A673 (cell line): ENCODE measurements at regions not wholly inside any gene's neighbourhood (a gene's known extent, or its start where the extent isn't known, plus 50 kb on each side); places are given as distances from the start of the nearest gene placed in this dataset.

Source experiments
- BruUV-seq: library from RNA; stranded (reverse); fragments of 400-500 nt; replicated peaks from 2 replicates; lab custom pipeline; 2021; lab: Mats Ljungman, UMichigan
- CTCF ChIA-PET: fragments of 300-600 bp; sonication (Branson Sonifier 250); formaldehyde crosslinking; loops from one replicate; lab custom pipeline; 2022; ENCODE audit warnings: antibody characterized with exemption; lab: Charles Lee
- POLR2A ChIA-PET: fragments of 300-600 bp; sonication (Branson Sonifier 250); formaldehyde crosslinking; loops from one replicate; lab custom pipeline; 2022; ENCODE audit warnings: antibody characterized with exemption; ENCODE audit not compliant: low non-redundant PET; lab: Charles Lee
- DNase-seq: peaks from one replicate; pipeline ENCODE4 v3.0.0-alpha.2; 2015; ENCODE audit warnings: low spot score
- H3K27ac ChIP-seq: fragments of 200-600 bp; sonication (generic); 2 replicates; pipeline ENCODE4 v1.5.1; 2016; ENCODE audit warnings: mixed run types, low read depth, mild to moderate bottlenecking, mixed read lengths, antibody characterized with exemption, low read length; ENCODE audit not compliant: poor library complexity, severe bottlenecking
- H3K27me3 ChIP-seq: fragments of 200-600 bp; sonication (generic); replicated peaks from 2 replicates; pipeline ENCODE4 v1.6.1; 2017; ENCODE audit warnings: mixed run types, low read depth, mild to moderate bottlenecking, mixed read lengths, antibody characterized with exemption, low read length; ENCODE audit not compliant: insufficient read depth, poor library complexity
- H3K36me3 ChIP-seq: fragments of 200-600 bp; sonication (generic); 2 replicates; pipeline ENCODE4 v1.6.1; 2016; ENCODE audit warnings: mixed run types, mild to moderate bottlenecking, mixed read lengths, antibody characterized with exemption, low read length; ENCODE audit not compliant: insufficient read depth, poor library complexity, severe bottlenecking
- H3K4me1 ChIP-seq: fragments of 200-600 bp; sonication (generic); 2 replicates; pipeline ENCODE4 v1.6.1; 2017; ENCODE audit warnings: mixed run types, mild to moderate bottlenecking, mixed read lengths, antibody characterized with exemption, low read length; ENCODE audit not compliant: insufficient read depth, poor library complexity, severe bottlenecking
- H3K4me3 ChIP-seq: fragments of 200-600 bp; sonication (generic); 2 replicates; pipeline ENCODE4 v1.5.1; 2016; ENCODE audit warnings: low read depth, mixed run types, mild to moderate bottlenecking, mixed read lengths, low read length; ENCODE audit not compliant: poor library complexity, severe bottlenecking
- H3K9me3 ChIP-seq: fragments of 200-600 bp; sonication (generic); 2 replicates; pipeline ENCODE4 v1.6.1; 2016; ENCODE audit warnings: mixed run types, low read depth, mild to moderate bottlenecking, mixed read lengths, antibody characterized with exemption, low read length; ENCODE audit not compliant: poor library complexity, severe bottlenecking
- EZH2 ChIP-seq: fragments of 200-600 bp; sonication (generic); IDR thresholded peaks from 2 replicates; pipeline ENCODE4 v1.6.1; 2017; ENCODE audit warnings: borderline replicate concordance, low read depth, mild to moderate bottlenecking, mixed read lengths, antibody characterized with exemption, low read length; ENCODE audit not compliant: poor library complexity, severe bottlenecking
- intact Hi-C: fragments of 100-400 bp; cut with micrococcal nuclease; formaldehyde crosslinking; loops from one replicate; pipeline ENCODE4 v1.10.0; 2022; ENCODE audit not compliant: unreplicated experiment
- TF ChIP-seq, protein P1 (sequence below): fragments of 300-800, 200-600 bp; sonication (generic); conservative IDR thresholded peaks from 2 replicates; pipeline ENCODE4 v1.5.1; 2017; ENCODE audit warnings: low read depth, mild to moderate bottlenecking, antibody characterized with exemption, low read length, moderate library complexity, mixed read lengths

DNA sequence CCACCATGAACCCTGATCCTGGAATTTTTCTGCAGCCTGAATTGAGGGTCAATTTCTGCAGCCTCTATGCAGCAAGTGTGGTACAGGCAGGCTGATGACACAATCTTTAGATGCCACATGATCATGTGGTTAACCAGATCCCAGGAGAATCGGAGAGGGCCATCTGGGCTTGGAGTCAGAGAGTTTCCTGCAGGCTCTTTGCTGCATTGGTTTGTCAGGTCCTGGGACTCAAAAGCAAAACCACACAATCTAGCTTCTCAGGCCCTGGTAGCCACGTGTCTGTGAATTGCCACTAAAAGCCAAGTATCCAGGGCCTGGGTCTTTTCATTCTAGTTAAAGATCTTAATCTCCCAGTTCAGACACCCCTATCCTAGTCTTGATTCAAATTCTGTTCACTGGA, 464.5 kb downstream of the BCOR start:
- H3K27ac ChIP-seq, result no peak overlapping the region
- H3K27me3 ChIP-seq, result no peaks in the 10 kb centered on the region
- DNase-seq, result no peak
- H3K36me3 ChIP-seq, result no peaks in the 10 kb centered on the region
- TF ChIP-seq EZH2, result no peak
- TF ChIP-seq, protein P1, sequence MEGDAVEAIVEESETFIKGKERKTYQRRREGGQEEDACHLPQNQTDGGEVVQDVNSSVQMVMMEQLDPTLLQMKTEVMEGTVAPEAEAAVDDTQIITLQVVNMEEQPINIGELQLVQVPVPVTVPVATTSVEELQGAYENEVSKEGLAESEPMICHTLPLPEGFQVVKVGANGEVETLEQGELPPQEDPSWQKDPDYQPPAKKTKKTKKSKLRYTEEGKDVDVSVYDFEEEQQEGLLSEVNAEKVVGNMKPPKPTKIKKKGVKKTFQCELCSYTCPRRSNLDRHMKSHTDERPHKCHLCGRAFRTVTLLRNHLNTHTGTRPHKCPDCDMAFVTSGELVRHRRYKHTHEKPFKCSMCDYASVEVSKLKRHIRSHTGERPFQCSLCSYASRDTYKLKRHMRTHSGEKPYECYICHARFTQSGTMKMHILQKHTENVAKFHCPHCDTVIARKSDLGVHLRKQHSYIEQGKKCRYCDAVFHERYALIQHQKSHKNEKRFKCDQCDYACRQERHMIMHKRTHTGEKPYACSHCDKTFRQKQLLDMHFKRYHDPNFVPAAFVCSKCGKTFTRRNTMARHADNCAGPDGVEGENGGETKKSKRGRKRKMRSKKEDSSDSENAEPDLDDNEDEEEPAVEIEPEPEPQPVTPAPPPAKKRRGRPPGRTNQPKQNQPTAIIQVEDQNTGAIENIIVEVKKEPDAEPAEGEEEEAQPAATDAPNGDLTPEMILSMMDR, result no peak
- H3K9me3 ChIP-seq, result no peaks in the 10 kb centered on the region
- ChIA-PET CTCF (no interaction called here), POLR2A (no interaction called here)
- no peak overlapping the region for H3K4me3 ChIP-seq
- intact Hi-C loops, result no loop called here
- BruUV-seq, result no TSS peak
- no peaks in the 10 kb centered on the region for H3K4me1 ChIP-seq

DNA sequence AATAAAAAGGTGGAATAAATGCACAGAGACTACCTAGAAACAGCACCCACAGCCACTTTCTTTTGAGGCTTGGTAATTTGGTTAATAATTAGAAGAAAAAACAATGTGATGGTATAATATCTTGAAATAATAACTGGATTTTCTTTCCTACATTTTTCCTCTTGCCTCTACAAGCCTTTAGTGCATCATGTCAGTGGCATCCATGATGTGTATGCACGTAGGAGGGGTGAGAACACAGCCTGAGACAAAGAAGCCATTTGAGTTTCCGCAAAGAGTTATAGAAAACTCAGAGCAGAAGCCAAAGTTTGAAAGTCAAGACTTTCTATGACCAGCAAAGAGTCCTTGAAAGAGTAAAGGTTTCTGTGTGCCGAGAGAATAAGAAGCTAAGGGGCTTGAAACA, 461.3 kb downstream of the BCOR start:
- Histone ChIP-seq H3K27ac (no peak overlapping the region), H3K27me3 (no peaks in the 10 kb centered on the region), H3K36me3 (no peaks in the 10 kb centered on the region), H3K4me1 (no peaks in the 10 kb centered on the region), H3K4me3 (no peak overlapping the region), H3K9me3 (no peaks in the 10 kb centered on the region)
- ChIA-PET POLR2A (no interaction called here), CTCF (no interaction called here)
- DNase-seq, result no peak
- TF ChIP-seq, protein P1, result no peak
- TF ChIP-seq EZH2, result no peak
- intact Hi-C loops, result no loop called here
- BruUV-seq, result no TSS peak

DNA sequence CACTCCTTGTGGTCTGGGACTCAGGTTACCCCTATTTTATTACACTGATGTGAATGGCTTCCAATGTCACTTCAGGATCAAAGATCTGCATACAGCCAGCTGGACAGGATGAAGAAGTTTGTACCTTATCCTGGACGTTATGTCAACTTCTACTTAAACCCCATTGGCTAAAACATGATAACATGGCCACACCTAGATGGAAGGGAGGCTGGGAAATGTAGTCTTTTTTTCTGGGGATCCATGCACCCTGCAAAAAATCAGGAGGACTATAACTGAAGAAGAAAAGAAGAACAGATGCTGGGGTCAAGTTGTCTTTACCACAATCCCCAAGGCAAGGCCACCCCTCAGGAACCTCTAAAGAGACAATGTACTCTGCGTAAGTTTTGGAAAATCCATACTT, 459.2 kb downstream of the BCOR start:
- ChIA-PET CTCF (no interaction called here), POLR2A (no interaction called here)
- no TSS peak for BruUV-seq
- Histone ChIP-seq H3K9me3 (no peaks in the 10 kb centered on the region), H3K27me3 (no peaks in the 10 kb centered on the region), H3K4me1 (no peaks in the 10 kb centered on the region), H3K27ac (no peak overlapping the region), H3K4me3 (no peak overlapping the region), H3K36me3 (no peaks in the 10 kb centered on the region)
- TF ChIP-seq, protein P1, result no peak
- TF ChIP-seq EZH2, result no peak
- intact Hi-C loops, result no loop called here
- DNase-seq, result no peak
